CD8-positive, alpha-beta memory T cell (primary cell): ENCODE measurements at regions not wholly inside any gene's neighbourhood (a gene's known extent, or its start where the extent isn't known, plus 50 kb on each side); places are given as distances from the start of the nearest gene placed in this dataset.

Experiments used
- CTCF ChIA-PET: fragments of 350-600 bp; sonication (Branson Sonifier 250); formaldehyde crosslinking; loops from one replicate; lab custom pipeline; 2021; ENCODE audit warnings: antibody characterized with exemption; lab: Charles Lee
- POLR2A ChIA-PET: fragments of 350-600 bp; sonication (Branson Sonifier 250); formaldehyde crosslinking; loops from one replicate; lab custom pipeline; 2021; ENCODE audit warnings: antibody characterized with exemption; lab: Charles Lee
- DNase-seq, 5 donors: peaks; one replicate each; pipeline versions ENCODE4 v3.0.0 to v3.0.0-alpha.2; 2020 to 2022; ENCODE audit warnings: mixed read lengths in 1 of 5
- H3K27ac ChIP-seq: one replicate; pipeline ENCODE4 v1.7.0; 2013; ENCODE audit warnings: low read depth, mild to moderate bottlenecking, low read length, moderate library complexity
- H3K27me3 ChIP-seq: 2 replicates; pipeline ENCODE4 v1.7.0; 2013; ENCODE audit warnings: low read length, mild to moderate bottlenecking; ENCODE audit not compliant: insufficient read depth, poor library complexity, severe bottlenecking
- H3K36me3 ChIP-seq: 2 replicates; pipeline ENCODE4 v1.7.0; 2013; ENCODE audit warnings: mild to moderate bottlenecking, low read length, moderate library complexity; ENCODE audit not compliant: insufficient read depth
- H3K4me1 ChIP-seq: 2 replicates; pipeline ENCODE4 v1.7.0; 2013; ENCODE audit warnings: mild to moderate bottlenecking, low read length, moderate library complexity; ENCODE audit not compliant: insufficient read depth
- H3K4me3 ChIP-seq: 2 replicates; pipeline ENCODE4 v1.7.0; 2013; ENCODE audit warnings: mild to moderate bottlenecking, low read length
- H3K9me3 ChIP-seq: 2 replicates; pipeline ENCODE4 v1.7.0; 2013; ENCODE audit warnings: mild to moderate bottlenecking, low read length
- H3K27ac Mint-ChIP-seq, 8 donors: one replicate each; pipeline ENCODE4 v1.8.0; 2020 to 2021; ENCODE audit warnings: mixed read lengths in 8 of 8, mild to moderate bottlenecking in 6 of 8, inconsistent platforms in 3 of 8, moderate library complexity in 3 of 8
- H3K27me3 Mint-ChIP-seq, 2 donors: one replicate each; pipeline ENCODE4 v1.8.0; 2020 to 2021; ENCODE audit warnings: mixed read lengths in 2 of 2, mild to moderate bottlenecking in 1 of 2, moderate library complexity in 1 of 2
- H3K36me3 Mint-ChIP-seq, 3 donors: one replicate each; pipeline ENCODE4 v1.8.0; 2020 to 2021; ENCODE audit warnings: mixed read lengths in 3 of 3, inconsistent platforms in 1 of 3, mild to moderate bottlenecking in 1 of 3
- H3K4me1 Mint-ChIP-seq, 3 donors: one replicate each; pipeline ENCODE4 v1.8.0; 2020 to 2021; ENCODE audit warnings: mixed read lengths in 3 of 3, inconsistent platforms in 1 of 3, mild to moderate bottlenecking in 1 of 3
- H3K4me3 Mint-ChIP-seq, 7 donors: one replicate each; pipeline ENCODE4 v1.8.0; 2020 to 2021; ENCODE audit warnings: mixed read lengths in 7 of 7, mild to moderate bottlenecking in 6 of 7, moderate library complexity in 4 of 7, inconsistent platforms in 2 of 7
- H3K9me3 Mint-ChIP-seq, 5 donors: one replicate each; pipeline ENCODE4 v1.8.0; 2020 to 2022; ENCODE audit warnings: mixed read lengths in 5 of 5, mild to moderate bottlenecking in 3 of 5, moderate library complexity in 2 of 5, inconsistent platforms in 1 of 5

- H3K36me3 Mint-ChIP-seq = peaks cover 0 to 2% (median 0%) of the 10 kb centered on the region in 3 donors
- Histone ChIP-seq H3K27ac (no peak overlapping the region), H3K36me3 (no peaks in the 10 kb centered on the region), H3K27me3 (no peaks in the 10 kb centered on the region), H3K4me1 (no peaks in the 10 kb centered on the region), H3K4me3 (no peak overlapping the region), H3K9me3 (no peaks in the 10 kb centered on the region)
- H3K4me1 Mint-ChIP-seq = no peaks in the 10 kb centered on the region
- peaks cover 0 to 22% (median 3%) of the 10 kb centered on the region in 5 donors for H3K9me3 Mint-ChIP-seq
- peak overlapping the region in 1 of 7 donors; percentile 33 for H3K4me3 Mint-ChIP-seq
- H3K27ac Mint-ChIP-seq = no peak overlapping the region
- ChIA-PET CTCF (no interaction called here), POLR2A (no interaction called here)
- peak in 1 of 5 donors; percentile 25 for DNase-seq
- H3K27me3 Mint-ChIP-seq = peaks cover 10 to 23% of the 10 kb centered on the region in 2 donors
Observed at GRCh38 chr1:29462096-29462495, 225.8 kb downstream of the PTPRU start.

DNA sequence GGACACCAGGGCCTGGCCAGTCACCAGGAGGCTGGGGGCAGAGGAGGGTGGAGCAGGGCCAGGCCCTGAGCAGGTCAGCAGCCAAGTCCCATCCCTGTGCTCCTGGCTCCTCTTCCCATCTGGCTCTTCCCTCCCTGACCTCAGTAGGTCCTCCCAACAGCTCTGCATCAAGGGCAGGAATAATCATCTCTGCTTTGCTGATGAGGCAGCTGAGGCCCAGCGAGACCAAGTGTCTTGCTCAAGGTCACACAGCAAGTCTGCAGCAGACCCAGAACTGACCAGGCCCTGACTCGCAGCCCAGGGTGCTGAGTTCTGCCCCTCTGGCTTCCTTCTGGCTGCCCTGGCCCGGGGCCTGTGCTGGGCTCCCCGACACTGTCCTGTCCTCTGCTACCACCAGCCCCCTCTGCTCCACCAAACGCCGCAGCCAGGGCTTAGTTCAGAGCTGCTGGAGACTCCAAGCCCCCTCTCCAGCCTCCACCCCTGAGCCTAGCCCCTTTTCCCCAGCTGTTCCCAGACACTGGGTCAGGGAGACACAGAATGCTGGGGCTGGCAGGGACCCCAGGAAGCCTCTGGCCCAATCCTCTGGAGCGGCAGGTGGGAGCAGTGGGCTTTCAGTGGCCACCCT, 224.9 kb downstream of the PTPRU start:
- Mint-ChIP-seq H3K4me3 (no peak overlapping the region), H3K27ac (no peak overlapping the region), H3K4me1 (no peaks in the 10 kb centered on the region), H3K36me3 (peaks cover 0 to 2% (median 0%) of the 10 kb centered on the region in 3 donors), H3K27me3 (peaks cover 10 to 19% of the 10 kb centered on the region in 2 donors), H3K9me3 (peaks cover 0 to 22% (median 3%) of the 10 kb centered on the region in 5 donors)
- Histone ChIP-seq H3K27me3 (no peaks in the 10 kb centered on the region), H3K4me1 (no peaks in the 10 kb centered on the region), H3K9me3 (no peaks in the 10 kb centered on the region), H3K36me3 (no peaks in the 10 kb centered on the region), H3K4me3 (no peak overlapping the region), H3K27ac (no peak overlapping the region)
- ChIA-PET CTCF (no interaction called here), POLR2A (no interaction called here)
- DNase-seq = peak in 1 of 5 donors; percentile 6

DNA sequence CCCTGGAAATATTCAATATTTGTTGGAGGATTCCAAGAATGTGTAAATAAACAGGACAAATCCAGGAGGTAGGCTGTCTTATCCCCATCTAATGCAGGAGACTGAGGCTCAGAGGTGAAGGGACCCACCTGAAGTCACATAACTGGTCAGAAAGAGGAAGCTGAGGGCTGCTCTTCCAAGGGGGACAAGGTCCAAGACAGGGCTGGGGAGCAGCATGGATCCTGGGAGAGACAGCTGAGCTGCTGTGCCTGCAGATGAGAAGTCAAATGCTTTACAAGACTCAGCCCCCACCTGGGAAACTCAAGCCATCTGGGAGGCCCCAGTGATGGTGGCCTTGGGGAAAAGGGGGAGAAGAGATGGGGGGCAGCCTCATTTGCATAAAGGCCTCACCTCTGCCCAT, 224.4 kb downstream of the PTPRU start:
- no peaks in the 10 kb centered on the region for H3K27me3 ChIP-seq
- H3K4me3 ChIP-seq = no peak overlapping the region
- Mint-ChIP-seq H3K27me3 (peaks cover 10 to 19% of the 10 kb centered on the region in 2 donors), H3K27ac (no peak overlapping the region), H3K36me3 (peaks cover 0 to 2% (median 0%) of the 10 kb centered on the region in 3 donors), H3K9me3 (peaks cover 0 to 22% (median 3%) of the 10 kb centered on the region in 5 donors), H3K4me3 (no peak overlapping the region), H3K4me1 (no peaks in the 10 kb centered on the region)
- DNase-seq = peak in 1 of 5 donors; percentile 15
- H3K36me3 ChIP-seq = no peaks in the 10 kb centered on the region
- H3K4me1 ChIP-seq = no peaks in the 10 kb centered on the region
- ChIA-PET POLR2A (no interaction called here), CTCF (no interaction called here)
- no peak overlapping the region for H3K27ac ChIP-seq
- H3K9me3 ChIP-seq = no peaks in the 10 kb centered on the region

- CTCF ChIA-PET = no interaction called here
- H3K9me3 Mint-ChIP-seq = peaks cover 0 to 16% (median 3%) of the 10 kb centered on the region in 5 donors
Observed at GRCh38 chr1:29460041-29460610, 223.8 kb downstream of the PTPRU start.

DNA sequence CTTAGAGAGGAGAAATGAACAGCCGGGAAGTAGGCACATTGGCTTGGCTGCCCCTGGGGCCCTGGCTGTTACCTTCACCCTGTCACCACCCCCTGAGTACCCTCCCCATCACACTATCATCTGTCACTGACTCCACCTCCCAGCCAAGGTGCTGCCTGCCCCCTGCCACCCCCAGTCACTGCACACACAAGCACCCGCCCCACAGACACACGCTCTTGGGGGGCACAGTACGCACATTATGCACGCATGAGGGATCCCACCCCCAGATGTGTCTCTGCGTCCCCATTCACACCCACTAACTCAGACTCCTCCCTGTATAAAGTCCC, 223.3 kb downstream of the PTPRU start:
- Mint-ChIP-seq H3K27ac (no peak overlapping the region), H3K27me3 (peaks cover 10 to 19% of the 10 kb centered on the region in 2 donors), H3K36me3 (no peaks in the 10 kb centered on the region), H3K9me3 (peaks cover 0 to 10% (median 2%) of the 10 kb centered on the region in 5 donors), H3K4me3 (no peak overlapping the region), H3K4me1 (no peaks in the 10 kb centered on the region)
- CTCF ChIA-PET = no interaction called here
- POLR2A ChIA-PET = no interaction called here
- Histone ChIP-seq H3K27ac (no peak overlapping the region), H3K27me3 (no peaks in the 10 kb centered on the region), H3K9me3 (no peaks in the 10 kb centered on the region), H3K36me3 (no peaks in the 10 kb centered on the region), H3K4me3 (no peak overlapping the region), H3K4me1 (no peaks in the 10 kb centered on the region)
- no peak for DNase-seq

More at GRCh38 chr1:29460041-29460610, 223.8 kb downstream of the PTPRU start:
- no peak overlapping the region for H3K4me3 ChIP-seq
- peak in 1 of 5 donors; percentile 18 for DNase-seq
- no peaks in the 10 kb centered on the region for H3K36me3 ChIP-seq
- no peaks in the 10 kb centered on the region for H3K9me3 ChIP-seq
- H3K4me1 ChIP-seq = no peaks in the 10 kb centered on the region
- Mint-ChIP-seq H3K4me1 (no peaks in the 10 kb centered on the region), H3K36me3 (peaks cover 0 to under 1% (median 0%) of the 10 kb centered on the region in 3 donors), H3K4me3 (no peak overlapping the region), H3K27ac (no peak overlapping the region), H3K27me3 (peaks cover 10 to 19% of the 10 kb centered on the region in 2 donors)
- POLR2A ChIA-PET = no interaction called here
- no peak overlapping the region for H3K27ac ChIP-seq
- no peaks in the 10 kb centered on the region for H3K27me3 ChIP-seq

- Mint-ChIP-seq H3K4me1 (no peaks in the 10 kb centered on the region), H3K9me3 (peaks cover 0 to 5% (median 0%) of the 10 kb centered on the region in 5 donors), H3K27ac (no peak overlapping the region), H3K36me3 (no peaks in the 10 kb centered on the region), H3K4me3 (no peak overlapping the region), H3K27me3 (peaks cover 11 to 23% of the 10 kb centered on the region in 2 donors)
- H3K4me3 ChIP-seq = no peak overlapping the region
- no peak for DNase-seq
- H3K4me1 ChIP-seq = no peaks in the 10 kb centered on the region
- H3K9me3 ChIP-seq = no peaks in the 10 kb centered on the region
- POLR2A ChIA-PET = no interaction called here
- no peaks in the 10 kb centered on the region for H3K36me3 ChIP-seq
- CTCF ChIA-PET = no interaction called here
- no peak overlapping the region for H3K27ac ChIP-seq
- no peaks in the 10 kb centered on the region for H3K27me3 ChIP-seq
Observed at GRCh38 chr1:29458737-29459619, 222.7 kb downstream of the PTPRU start.

DNA sequence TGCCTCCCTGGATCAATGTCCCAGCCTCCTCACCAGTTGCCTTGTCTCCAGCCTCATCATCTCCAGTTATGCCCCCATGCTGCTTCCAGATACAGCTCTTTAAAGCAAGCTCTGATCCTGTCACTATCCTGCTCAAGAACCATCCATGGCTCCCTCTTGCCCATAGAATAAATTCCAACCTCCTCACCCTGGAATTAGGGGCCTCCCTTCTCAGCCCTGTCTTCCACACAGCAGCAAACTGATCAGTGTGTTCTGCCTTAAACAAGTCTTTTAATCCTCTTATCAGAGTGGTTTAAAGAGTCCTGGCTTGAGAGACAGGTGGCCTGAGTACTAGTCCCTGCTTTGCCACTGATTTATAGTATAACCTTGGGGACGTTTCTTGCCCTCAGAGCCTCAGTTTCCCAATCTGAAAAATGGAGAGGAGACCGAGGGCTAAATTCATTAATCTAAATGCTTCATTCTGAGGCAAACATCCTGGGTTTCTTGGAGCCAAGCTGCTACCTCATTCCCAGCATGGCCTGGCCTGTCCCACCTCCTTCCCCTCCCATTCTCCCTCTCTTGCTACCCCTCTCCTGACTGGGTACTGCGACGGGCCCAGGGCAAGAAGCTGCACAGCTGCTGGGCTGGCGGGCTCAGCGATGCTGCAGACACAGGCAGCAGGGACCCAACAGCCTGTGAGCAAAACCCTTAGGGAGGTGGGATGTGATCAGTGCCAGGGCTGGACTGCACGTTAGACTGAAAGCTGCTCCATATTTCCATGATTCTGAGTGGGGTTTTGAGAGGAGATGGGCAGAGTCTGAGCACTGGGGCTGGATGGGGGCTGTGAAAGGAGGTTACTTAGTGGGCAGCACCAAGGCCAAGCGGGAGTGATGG, 221.4 kb downstream of the PTPRU start:
- H3K36me3 Mint-ChIP-seq = no peaks in the 10 kb centered on the region
- H3K4me1 ChIP-seq = no peaks in the 10 kb centered on the region
- no peak overlapping the region for H3K4me3 ChIP-seq
- peaks cover 13 to 32% of the 10 kb centered on the region in 2 donors for H3K27me3 Mint-ChIP-seq
- ChIA-PET POLR2A (no interaction called here), CTCF (no interaction called here)
- no peak overlapping the region for H3K27ac ChIP-seq
- no peaks in the 10 kb centered on the region for H3K9me3 ChIP-seq
- H3K27ac Mint-ChIP-seq = no peak overlapping the region
- H3K36me3 ChIP-seq = no peaks in the 10 kb centered on the region
- H3K27me3 ChIP-seq = no peaks in the 10 kb centered on the region
- H3K4me3 Mint-ChIP-seq = no peak overlapping the region
- peaks cover 0 to 1% (median 0%) of the 10 kb centered on the region in 5 donors for H3K9me3 Mint-ChIP-seq
- no peak for DNase-seq
- H3K4me1 Mint-ChIP-seq = no peaks in the 10 kb centered on the region
